ENCODE measurements at regions not wholly inside any gene's neighbourhood (a gene's known extent, or its start where the extent isn't known, plus 50 kb on each side); places are given as distances from the start of the nearest gene placed in this dataset.

DNA sequence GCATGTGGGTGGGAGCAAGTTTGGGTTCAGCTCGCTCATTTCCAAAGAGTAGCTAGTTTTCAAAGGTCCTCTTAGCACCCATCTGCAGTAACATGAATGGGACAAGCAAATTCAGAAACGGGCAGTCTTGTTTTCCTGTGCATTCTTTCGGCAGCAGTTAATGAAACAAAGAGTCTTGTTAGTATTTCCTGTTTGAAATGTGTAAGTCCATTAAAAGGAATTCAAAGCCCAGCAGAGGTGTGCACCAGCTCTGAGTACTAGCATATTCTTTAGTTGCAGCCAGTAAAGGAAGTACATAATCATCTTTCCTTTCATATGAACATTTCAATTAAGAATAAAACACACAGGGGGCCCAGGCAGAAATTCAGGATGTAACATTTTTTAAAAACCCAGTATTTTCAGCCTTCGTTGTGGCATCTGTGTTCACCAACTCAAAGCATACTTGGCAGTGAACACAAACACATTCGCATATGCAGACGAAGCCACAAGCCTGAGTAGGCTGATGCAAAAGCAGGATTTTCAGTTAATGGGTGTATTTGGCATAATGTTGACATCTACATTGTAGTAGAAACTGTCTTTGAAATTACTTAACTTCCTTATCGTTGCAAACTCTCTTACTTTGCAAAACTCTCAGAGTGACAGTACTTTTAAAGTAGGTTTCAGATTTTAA is 570.0 kb upstream of the FLRT2 start:
- TF ChIP-seq, protein P1, sequence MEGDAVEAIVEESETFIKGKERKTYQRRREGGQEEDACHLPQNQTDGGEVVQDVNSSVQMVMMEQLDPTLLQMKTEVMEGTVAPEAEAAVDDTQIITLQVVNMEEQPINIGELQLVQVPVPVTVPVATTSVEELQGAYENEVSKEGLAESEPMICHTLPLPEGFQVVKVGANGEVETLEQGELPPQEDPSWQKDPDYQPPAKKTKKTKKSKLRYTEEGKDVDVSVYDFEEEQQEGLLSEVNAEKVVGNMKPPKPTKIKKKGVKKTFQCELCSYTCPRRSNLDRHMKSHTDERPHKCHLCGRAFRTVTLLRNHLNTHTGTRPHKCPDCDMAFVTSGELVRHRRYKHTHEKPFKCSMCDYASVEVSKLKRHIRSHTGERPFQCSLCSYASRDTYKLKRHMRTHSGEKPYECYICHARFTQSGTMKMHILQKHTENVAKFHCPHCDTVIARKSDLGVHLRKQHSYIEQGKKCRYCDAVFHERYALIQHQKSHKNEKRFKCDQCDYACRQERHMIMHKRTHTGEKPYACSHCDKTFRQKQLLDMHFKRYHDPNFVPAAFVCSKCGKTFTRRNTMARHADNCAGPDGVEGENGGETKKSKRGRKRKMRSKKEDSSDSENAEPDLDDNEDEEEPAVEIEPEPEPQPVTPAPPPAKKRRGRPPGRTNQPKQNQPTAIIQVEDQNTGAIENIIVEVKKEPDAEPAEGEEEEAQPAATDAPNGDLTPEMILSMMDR (IDR thresholded peaks at IDR 0.05) = no peak
- no peak for TF ChIP-seq ZFX (IDR thresholded peaks at IDR 0.05; ENCODE audit: borderline replicate concordance)

Measured in 22Rv1 (cell line).